ENCODE measurements at regions not wholly inside any gene's neighbourhood (a gene's known extent, or its start where the extent isn't known, plus 50 kb on each side); places are given as distances from the start of the nearest gene placed in this dataset.

GRCh38 chr10:52954407-52954806 is 181.8 kb upstream of the MBL2 start:
- TF ChIP-seq POLR2AphosphoS5 (IDR thresholded peaks at IDR 0.05) (no peak), CTCF (IDR thresholded peaks at IDR 0.05 in 8 of 11, conservative IDR thresholded peaks at IDR 0.05 in 3 of 11) (no peak), POLR2A (IDR thresholded peaks at IDR 0.05) (no peak)
